ENCODE measurements at regions not wholly inside any gene's neighbourhood (a gene's known extent, or its start where the extent isn't known, plus 50 kb on each side); places are given as distances from the start of the nearest gene placed in this dataset.

GRCh38 chr9:86812616-86813015 lies 134.7 kb downstream of the GAS1 start:
- no peak for TF ChIP-seq CTCF (conservative IDR thresholded peaks at IDR 0.05 in 1 of 2, IDR thresholded peaks at IDR 0.05 in 1 of 2; ENCODE audit: low read depth in 1 of 2, low read length in 2 of 2)
- TF ChIP-seq EZH2 (IDR thresholded peaks at IDR 0.05; ENCODE audit: low read length, missing control alignments), result no peak

Data from fibroblast of lung (primary cell).